Adipocyte (in vitro differentiated cells): ENCODE measurements at regions not wholly inside any gene's neighbourhood (a gene's known extent, or its start where the extent isn't known, plus 50 kb on each side); places are given as distances from the start of the nearest gene placed in this dataset.
"Not testable (repeated sequence)": the region's sequence is repeated elsewhere in the genome, so short reads cannot be mapped to it uniquely, and the experiment has no call there.

Experiments
- DNase-seq: peaks from one replicate; pipeline ENCODE4 v3.0.0-alpha.2; 2015; ENCODE audit warnings: low read depth
- H3K27me3 ChIP-seq: replicated peaks from 2 replicates; pipeline ENCODE4 v1.7.0; 2013; ENCODE audit warnings: mild to moderate bottlenecking, low read length, moderate library complexity; ENCODE audit not compliant: control insufficient read depth, insufficient read depth
- H3K36me3 ChIP-seq: 2 replicates; pipeline ENCODE4 v1.7.0; 2013; ENCODE audit warnings: low read length, mild to moderate bottlenecking, moderate library complexity; ENCODE audit not compliant: control insufficient read depth, insufficient read depth, severe bottlenecking
- H3K4me1 ChIP-seq: 2 replicates; pipeline ENCODE4 v1.7.0; 2013; ENCODE audit warnings: mild to moderate bottlenecking, low read length, moderate library complexity; ENCODE audit not compliant: control insufficient read depth, insufficient read depth
- H3K4me3 ChIP-seq: 2 replicates; pipeline ENCODE4 v1.7.0; 2013; ENCODE audit warnings: mild to moderate bottlenecking, low read length, moderate library complexity
- H3K9ac ChIP-seq: 2 replicates; pipeline ENCODE4 v1.7.0; 2013; ENCODE audit warnings: mild to moderate bottlenecking, low read length, moderate library complexity
- H3K9me3 ChIP-seq: 2 replicates; pipeline ENCODE4 v1.7.0; 2013; ENCODE audit warnings: mild to moderate bottlenecking, low read length, moderate library complexity; ENCODE audit not compliant: control insufficient read depth

GRCh38 chr4:66273110-66273509, 602.8 kb upstream of the EPHA5 start:
- H3K4me1 ChIP-seq, result no peaks in the 10 kb centered on the region
- no peak for DNase-seq
- H3K27me3 ChIP-seq, result no peaks in the 10 kb centered on the region
- no peak overlapping the region for H3K4me3 ChIP-seq
- H3K9ac ChIP-seq, result no peak overlapping the region
- no peaks in the 10 kb centered on the region for H3K9me3 ChIP-seq
- no peaks in the 10 kb centered on the region for H3K36me3 ChIP-seq

- not testable (repeated sequence) for H3K9ac ChIP-seq, H3K27me3 ChIP-seq, H3K4me3 ChIP-seq, H3K9me3 ChIP-seq, H3K36me3 ChIP-seq, DNase-seq, H3K4me1 ChIP-seq
These were observed 600.1 kb upstream of the EPHA5 start for GRCh38 chr4:66270356-66270755.

GRCh38 chr4:66266554-66266953, 596.3 kb upstream of the EPHA5 start:
- H3K27me3 ChIP-seq, H3K9me3 ChIP-seq, H3K36me3 ChIP-seq, H3K4me1 ChIP-seq, H3K9ac ChIP-seq, H3K4me3 ChIP-seq, DNase-seq: not testable (repeated sequence)

- no peaks in the 10 kb centered on the region for H3K27me3 ChIP-seq
- DNase-seq, result no peak
These were observed 595.7 kb upstream of the EPHA5 start for GRCh38 chr4:66266035-66266434.

GRCh38 chr4:66252291-66252690, 582.0 kb upstream of the EPHA5 start:
- H3K4me1 ChIP-seq, result no peaks in the 10 kb centered on the region
- H3K27me3 ChIP-seq, result no peaks in the 10 kb centered on the region
- H3K36me3 ChIP-seq, result no peaks in the 10 kb centered on the region
- no peak for DNase-seq
- no peak overlapping the region for H3K9ac ChIP-seq
- no peaks in the 10 kb centered on the region for H3K9me3 ChIP-seq
- H3K4me3 ChIP-seq, result no peak overlapping the region

More at GRCh38 chr4:66266035-66266434, 595.7 kb upstream of the EPHA5 start:
- H3K9ac ChIP-seq, result no peak overlapping the region
- H3K4me3 ChIP-seq, result no peak overlapping the region
- no peaks in the 10 kb centered on the region for H3K36me3 ChIP-seq
- no peaks in the 10 kb centered on the region for H3K4me1 ChIP-seq
- H3K9me3 ChIP-seq, result no peaks in the 10 kb centered on the region

- Histone ChIP-seq H3K36me3 (no peaks in the 10 kb centered on the region), H3K4me3 (no peak overlapping the region), H3K9me3 (no peaks in the 10 kb centered on the region), H3K9ac (no peak overlapping the region), H3K27me3 (no peaks in the 10 kb centered on the region), H3K4me1 (no peaks in the 10 kb centered on the region)
- DNase-seq, result no peak
These were observed 576.4 kb upstream of the EPHA5 start for GRCh38 chr4:66246643-66247042.

- Histone ChIP-seq H3K27me3 (no peaks in the 10 kb centered on the region), H3K4me3 (no peak overlapping the region), H3K9ac (no peak overlapping the region), H3K36me3 (no peaks in the 10 kb centered on the region), H3K9me3 (no peaks in the 10 kb centered on the region), H3K4me1 (no peaks in the 10 kb centered on the region)
- DNase-seq, result no peak
These were observed 565.6 kb upstream of the EPHA5 start for GRCh38 chr4:66235876-66236275.

- Histone ChIP-seq H3K27me3 (no peaks in the 10 kb centered on the region), H3K9ac (no peak overlapping the region), H3K4me1 (no peaks in the 10 kb centered on the region), H3K9me3 (no peaks in the 10 kb centered on the region), H3K4me3 (no peak overlapping the region), H3K36me3 (no peaks in the 10 kb centered on the region)
- no peak for DNase-seq
These were observed 559.6 kb upstream of the EPHA5 start for GRCh38 chr4:66229885-66230284.

GRCh38 chr4:66225539-66225938, 555.2 kb upstream of the EPHA5 start:
- Histone ChIP-seq H3K4me3 (no peak overlapping the region), H3K36me3 (no peaks in the 10 kb centered on the region), H3K27me3 (no peaks in the 10 kb centered on the region), H3K9me3 (no peaks in the 10 kb centered on the region), H3K9ac (no peak overlapping the region), H3K4me1 (no peaks in the 10 kb centered on the region)
- no peak for DNase-seq

- Histone ChIP-seq H3K9me3 (no peaks in the 10 kb centered on the region), H3K27me3 (no peaks in the 10 kb centered on the region), H3K4me3 (no peak overlapping the region), H3K9ac (no peak overlapping the region), H3K36me3 (no peaks in the 10 kb centered on the region), H3K4me1 (no peaks in the 10 kb centered on the region)
- DNase-seq, result no peak
These were observed 552.9 kb upstream of the EPHA5 start for GRCh38 chr4:66223068-66223703.

- Histone ChIP-seq H3K4me1 (no peaks in the 10 kb centered on the region), H3K9ac (no peak overlapping the region), H3K4me3 (no peak overlapping the region), H3K9me3 (no peaks in the 10 kb centered on the region), H3K36me3 (no peaks in the 10 kb centered on the region), H3K27me3 (no peaks in the 10 kb centered on the region)
- DNase-seq, result peak; percentile 4
These were observed 549.1 kb upstream of the EPHA5 start for GRCh38 chr4:66219401-66219800.

- H3K4me3 ChIP-seq, result no peak overlapping the region
- H3K4me1 ChIP-seq, result no peaks in the 10 kb centered on the region
- DNase-seq, result no peak
- H3K36me3 ChIP-seq, result no peaks in the 10 kb centered on the region
- H3K9me3 ChIP-seq, result no peaks in the 10 kb centered on the region
- no peaks in the 10 kb centered on the region for H3K27me3 ChIP-seq
- H3K9ac ChIP-seq, result no peak overlapping the region
These were observed 546.0 kb upstream of the EPHA5 start for GRCh38 chr4:66216252-66216651.
